ENCODE measurements at regions not wholly inside any gene's neighbourhood (a gene's known extent, or its start where the extent isn't known, plus 50 kb on each side); places are given as distances from the start of the nearest gene placed in this dataset.

GRCh38 chr1:194055536-194055935, 869.1 kb upstream of the B3GALT2 start:
- TF ChIP-seq POLR2AphosphoS5 (IDR thresholded peaks at IDR 0.05; ENCODE audit: insufficient read depth, low read depth, low read length) = no peak
- TF ChIP-seq EZH2 (IDR thresholded peaks at IDR 0.05; ENCODE audit: borderline replicate concordance, low read depth, low read length, severe bottlenecking) = no peak
- TF ChIP-seq POLR2A (IDR thresholded peaks at IDR 0.05; ENCODE audit: low read depth, low read length) = no peak
- TF ChIP-seq CTCF (IDR thresholded peaks at IDR 0.05; ENCODE audit: extremely low read depth in 1 of 2, insufficient read depth in 1 of 2, low read depth in 1 of 2, low read length in 2 of 2) = no peak
- no peak for TF ChIP-seq MYC (IDR thresholded peaks at IDR 0.05; ENCODE audit: low read depth, low read length)
